ENCODE measurements at regions not wholly inside any gene's neighbourhood (a gene's known extent, or its start where the extent isn't known, plus 50 kb on each side); places are given as distances from the start of the nearest gene placed in this dataset.

DNA sequence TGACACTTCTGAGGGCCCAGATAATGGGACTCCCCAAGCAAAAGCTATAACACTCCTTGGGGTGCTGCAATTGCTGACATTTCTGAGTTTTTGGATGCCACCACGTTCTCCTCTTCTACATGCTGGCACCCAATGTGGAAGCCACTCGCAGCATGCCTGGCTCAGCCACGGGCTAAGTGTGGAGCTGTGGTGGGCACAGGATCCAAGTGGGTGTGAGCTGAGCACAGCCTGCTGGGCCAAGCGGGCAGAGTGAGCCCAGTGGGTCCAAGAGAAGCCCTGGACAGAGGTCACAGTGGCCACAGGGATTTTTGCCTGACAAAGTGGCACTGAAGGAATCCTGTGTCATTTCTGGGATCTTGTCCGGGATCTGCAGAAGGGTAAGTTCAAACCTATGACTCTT, 213.2 kb downstream of the C6orf118 start:
- TF ChIP-seq, protein P1, sequence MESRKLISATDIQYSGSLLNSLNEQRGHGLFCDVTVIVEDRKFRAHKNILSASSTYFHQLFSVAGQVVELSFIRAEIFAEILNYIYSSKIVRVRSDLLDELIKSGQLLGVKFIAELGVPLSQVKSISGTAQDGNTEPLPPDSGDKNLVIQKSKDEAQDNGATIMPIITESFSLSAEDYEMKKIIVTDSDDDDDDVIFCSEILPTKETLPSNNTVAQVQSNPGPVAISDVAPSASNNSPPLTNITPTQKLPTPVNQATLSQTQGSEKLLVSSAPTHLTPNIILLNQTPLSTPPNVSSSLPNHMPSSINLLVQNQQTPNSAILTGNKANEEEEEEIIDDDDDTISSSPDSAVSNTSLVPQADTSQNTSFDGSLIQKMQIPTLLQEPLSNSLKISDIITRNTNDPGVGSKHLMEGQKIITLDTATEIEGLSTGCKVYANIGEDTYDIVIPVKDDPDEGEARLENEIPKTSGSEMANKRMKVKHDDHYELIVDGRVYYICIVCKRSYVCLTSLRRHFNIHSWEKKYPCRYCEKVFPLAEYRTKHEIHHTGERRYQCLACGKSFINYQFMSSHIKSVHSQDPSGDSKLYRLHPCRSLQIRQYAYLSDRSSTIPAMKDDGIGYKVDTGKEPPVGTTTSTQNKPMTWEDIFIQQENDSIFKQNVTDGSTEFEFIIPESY (CRISPR knock-in tag; IDR thresholded peaks at IDR 0.05), result no peak
- TF ChIP-seq ZNF20 (CRISPR knock-in tag; IDR thresholded peaks at IDR 0.05) (no peak), SAFB2 (CRISPR knock-in tag; IDR thresholded peaks at IDR 0.05; ENCODE audit: borderline replicate concordance, low read depth) (no peak), MIXL1 (CRISPR knock-in tag; IDR thresholded peaks at IDR 0.05) (no peak), ZNF124 (CRISPR knock-in tag; IDR thresholded peaks at IDR 0.05) (no peak), ZNF17 (CRISPR knock-in tag; IDR thresholded peaks at IDR 0.05) (no peak), TCF7 (IDR thresholded peaks at IDR 0.05; ENCODE audit: low read depth) (no peak)
- TF ChIP-seq, protein P2, sequence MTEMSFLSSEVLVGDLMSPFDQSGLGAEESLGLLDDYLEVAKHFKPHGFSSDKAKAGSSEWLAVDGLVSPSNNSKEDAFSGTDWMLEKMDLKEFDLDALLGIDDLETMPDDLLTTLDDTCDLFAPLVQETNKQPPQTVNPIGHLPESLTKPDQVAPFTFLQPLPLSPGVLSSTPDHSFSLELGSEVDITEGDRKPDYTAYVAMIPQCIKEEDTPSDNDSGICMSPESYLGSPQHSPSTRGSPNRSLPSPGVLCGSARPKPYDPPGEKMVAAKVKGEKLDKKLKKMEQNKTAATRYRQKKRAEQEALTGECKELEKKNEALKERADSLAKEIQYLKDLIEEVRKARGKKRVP (CRISPR knock-in tag; IDR thresholded peaks at IDR 0.05), result no peak
- TF ChIP-seq, protein P3, sequence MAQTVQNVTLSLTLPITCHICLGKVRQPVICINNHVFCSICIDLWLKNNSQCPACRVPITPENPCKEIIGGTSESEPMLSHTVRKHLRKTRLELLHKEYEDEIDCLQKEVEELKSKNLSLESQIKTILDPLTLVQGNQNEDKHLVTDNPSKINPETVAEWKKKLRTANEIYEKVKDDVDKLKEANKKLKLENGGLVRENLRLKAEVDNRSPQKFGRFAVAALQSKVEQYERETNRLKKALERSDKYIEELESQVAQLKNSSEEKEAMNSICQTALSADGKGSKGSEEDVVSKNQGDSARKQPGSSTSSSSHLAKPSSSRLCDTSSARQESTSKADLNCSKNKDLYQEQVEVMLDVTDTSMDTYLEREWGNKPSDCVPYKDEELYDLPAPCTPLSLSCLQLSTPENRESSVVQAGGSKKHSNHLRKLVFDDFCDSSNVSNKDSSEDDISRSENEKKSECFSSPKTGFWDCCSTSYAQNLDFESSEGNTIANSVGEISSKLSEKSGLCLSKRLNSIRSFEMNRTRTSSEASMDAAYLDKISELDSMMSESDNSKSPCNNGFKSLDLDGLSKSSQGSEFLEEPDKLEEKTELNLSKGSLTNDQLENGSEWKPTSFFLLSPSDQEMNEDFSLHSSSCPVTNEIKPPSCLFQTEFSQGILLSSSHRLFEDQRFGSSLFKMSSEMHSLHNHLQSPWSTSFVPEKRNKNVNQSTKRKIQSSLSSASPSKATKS (CRISPR knock-in tag; IDR thresholded peaks at IDR 0.05), result no peak
- H3K79me2 ChIP-seq (ENCODE audit: insufficient read depth, low read length), result no peaks in the 10 kb centered on the region
- H3K4me1 ChIP-seq (ENCODE audit: insufficient read depth, low read length), result no peaks in the 10 kb centered on the region
- no peak overlapping the region for H3K4me2 ChIP-seq (ENCODE audit: low read depth, low read length)
- H3K27me3 ChIP-seq (ENCODE audit: control insufficient read depth in 1 of 2, insufficient read depth in 2 of 2, low read length in 2 of 2), result no peaks in the 10 kb centered on the region
- no peak overlapping the region for H3K9ac ChIP-seq (ENCODE audit: insufficient read depth, low read depth, low read length)
- ChIA-PET POLR2A (no interaction called here), CTCF (ENCODE audit: low intra/inter-chr PET ratio, low total read pairs) (no interaction called here)
- 0% methylated on average over 1 of the region's 5 CpGs for WGBS (ENCODE audit: low lambda C conversion rate)
- H3K4me3 ChIP-seq (replicated peaks in 1 of 3; ENCODE audit: insufficient read depth in 1 of 3, low read depth in 2 of 3, low read length in 3 of 3), result no peak overlapping the region
- no peaks in the 10 kb centered on the region for H4K20me1 ChIP-seq (ENCODE audit: insufficient read depth, low read length)
- H3K9me3 ChIP-seq (ENCODE audit: low read length), result peaks cover 96% of the 10 kb centered on the region
- no peak overlapping the region for H3K27ac ChIP-seq (ENCODE audit: extremely low read length, insufficient read depth, low read length)
- no peaks in the 10 kb centered on the region for H3K36me3 ChIP-seq (replicated peaks in 1 of 2; ENCODE audit: control insufficient read depth in 1 of 2, insufficient read depth in 2 of 2, low read length in 2 of 2)
- DNase-seq (ENCODE audit: low spot score) (no peak), ATAC-seq (no peak), FAIRE-seq (no peak)
- H2AFZ ChIP-seq (ENCODE audit: low read length), result no peak overlapping the region
- intact Hi-C loops (cut with micrococcal nuclease; ENCODE audit: unreplicated experiment) (no loop called here), in situ Hi-C loops (cut with HindIII; ENCODE audit: extremely low pct_ligation_motif_present, low pct_unique_long_range_greater_than_20kb) (no loop called here)
- BruUV-seq (replicated peaks), result no TSS peak

All from HepG2 (cell line).